SU-DHL-6 (cell line): ENCODE measurements at regions not wholly inside any gene's neighbourhood (a gene's known extent, or its start where the extent isn't known, plus 50 kb on each side); places are given as distances from the start of the nearest gene placed in this dataset.

ENCODE experiments used
- H2AFZ ChIP-seq: fragments of 200-600 bp; sonication (generic); 2 replicates; pipeline ENCODE4 v1.6.1; 2014; ENCODE audit warnings: low read depth, mild to moderate bottlenecking, moderate library complexity, mixed read lengths, antibody characterized with exemption, low read length; ENCODE audit not compliant: severe bottlenecking
- H3F3A ChIP-seq: fragments of 200-600 bp; shearing (Covaris generic); 2 replicates; pipeline ENCODE4 v1.6.0; 2016; ENCODE audit warnings: antibody characterized with exemption, mild to moderate bottlenecking; ENCODE audit not compliant: insufficient read depth
- H3K27ac ChIP-seq: fragments of 200-600 bp; sonication (generic); 2 replicates; pipeline ENCODE4 v1.5.1; 2016; ENCODE audit warnings: low read depth, mild to moderate bottlenecking, low read length, moderate library complexity, mixed read lengths
- H3K27me3 ChIP-seq: fragments of 200-600 bp; sonication (generic), shearing (Covaris generic); 2 replicates; pipeline ENCODE4 v1.6.0; 2014; ENCODE audit warnings: mild to moderate bottlenecking, low read length
- H3K36me3 ChIP-seq: fragments of 200-600 bp; sonication (generic); 2 replicates; pipeline ENCODE4 v1.6.1; 2014; ENCODE audit warnings: mild to moderate bottlenecking, low read length, mixed read lengths
- H3K4me2 ChIP-seq: fragments of 300-600, 200-600 bp; shearing (Covaris generic), sonication (generic); 2 replicates; pipeline ENCODE4 v1.6.0; 2014; ENCODE audit warnings: low read length, low read depth, mild to moderate bottlenecking; ENCODE audit not compliant: poor library complexity, severe bottlenecking
- H3K4me3 ChIP-seq: fragments of 200-600 bp; sonication (generic); 2 replicates; pipeline ENCODE4 v1.5.1; 2014; ENCODE audit warnings: antibody characterized with exemption, low read length, mild to moderate bottlenecking, mixed read lengths; ENCODE audit not compliant: insufficient read depth, poor library complexity, severe bottlenecking
- H3K79me2 ChIP-seq: fragments of 200-600 bp; sonication (generic); 2 replicates; pipeline ENCODE4 v1.6.1; 2014; ENCODE audit warnings: mild to moderate bottlenecking, low read length, moderate library complexity; ENCODE audit not compliant: insufficient read depth
- H3K9ac ChIP-seq: fragments of 200-600 bp; sonication (generic); 2 replicates; pipeline ENCODE4 v1.7.0; 2014; ENCODE audit warnings: mild to moderate bottlenecking, low read length
- H3K9me2 ChIP-seq: fragments of 200-600 bp; sonication (generic); replicated peaks from 2 replicates; pipeline ENCODE4 v1.6.1; 2014; ENCODE audit warnings: low read length; ENCODE audit not compliant: insufficient read depth
- H3K9me3 ChIP-seq: fragments of 200-600 bp; sonication (generic); 2 replicates; pipeline ENCODE4 v1.6.1; 2014; ENCODE audit warnings: low read length, mixed read lengths; ENCODE audit not compliant: insufficient read depth
- H4K20me1 ChIP-seq: fragments of 200-600 bp; sonication (generic); 2 replicates; pipeline ENCODE4 v1.6.1; 2014; ENCODE audit warnings: low read depth, mild to moderate bottlenecking, antibody characterized with exemption, low read length, moderate library complexity, mixed read lengths
- EZH2phosphoT487 ChIP-seq: fragments of 200-600 bp; sonication (generic), shearing (Covaris generic); conservative IDR thresholded peaks from 2 replicates; pipeline ENCODE4 v1.6.1; 2018; ENCODE audit warnings: mild to moderate bottlenecking, antibody characterized with exemption, low read length, moderate library complexity, mixed read lengths
- TF ChIP-seq, protein P1 (sequence below): fragments of 200-600 bp; sonication (generic); IDR thresholded peaks from one replicate; pipeline ENCODE4 v1.5.1; 2017; ENCODE audit warnings: antibody characterized with exemption, mild to moderate bottlenecking, low read length, moderate library complexity; ENCODE audit not compliant: insufficient read depth, poor library complexity, severe bottlenecking

DNA sequence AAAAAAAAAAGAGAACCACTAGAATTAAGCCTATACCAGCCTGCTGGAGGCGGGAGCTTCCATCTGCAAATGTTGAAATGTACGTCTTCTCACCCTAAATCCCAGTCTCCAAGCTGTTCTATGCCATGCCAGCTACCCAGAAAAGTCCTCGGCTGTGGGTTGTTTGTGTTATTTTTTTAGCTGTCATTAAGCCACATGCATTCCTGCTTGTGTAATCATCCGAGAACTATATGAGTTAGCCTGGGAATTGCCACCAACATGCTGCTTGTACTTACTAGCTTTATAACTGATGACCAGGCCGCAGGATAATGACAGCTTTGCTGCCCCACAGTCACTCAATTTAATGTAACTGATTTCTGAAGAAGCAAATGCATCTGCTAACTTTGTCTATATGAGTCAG, 313.9 kb upstream of the SALL1 start:
- Histone ChIP-seq H3K79me2 (no peaks in the 10 kb centered on the region), H3K36me3 (no peaks in the 10 kb centered on the region), H3K27ac (no peak overlapping the region), H3F3A (no peaks in the 10 kb centered on the region), H3K4me2 (no peak overlapping the region), H3K4me3 (no peak overlapping the region), H3K9me2 (no peaks in the 10 kb centered on the region), H3K9ac (no peak overlapping the region), H2AFZ (no peak overlapping the region), H3K27me3 (no peaks in the 10 kb centered on the region), H4K20me1 (no peaks in the 10 kb centered on the region), H3K9me3 (no peaks in the 10 kb centered on the region)
- TF ChIP-seq, protein P1, sequence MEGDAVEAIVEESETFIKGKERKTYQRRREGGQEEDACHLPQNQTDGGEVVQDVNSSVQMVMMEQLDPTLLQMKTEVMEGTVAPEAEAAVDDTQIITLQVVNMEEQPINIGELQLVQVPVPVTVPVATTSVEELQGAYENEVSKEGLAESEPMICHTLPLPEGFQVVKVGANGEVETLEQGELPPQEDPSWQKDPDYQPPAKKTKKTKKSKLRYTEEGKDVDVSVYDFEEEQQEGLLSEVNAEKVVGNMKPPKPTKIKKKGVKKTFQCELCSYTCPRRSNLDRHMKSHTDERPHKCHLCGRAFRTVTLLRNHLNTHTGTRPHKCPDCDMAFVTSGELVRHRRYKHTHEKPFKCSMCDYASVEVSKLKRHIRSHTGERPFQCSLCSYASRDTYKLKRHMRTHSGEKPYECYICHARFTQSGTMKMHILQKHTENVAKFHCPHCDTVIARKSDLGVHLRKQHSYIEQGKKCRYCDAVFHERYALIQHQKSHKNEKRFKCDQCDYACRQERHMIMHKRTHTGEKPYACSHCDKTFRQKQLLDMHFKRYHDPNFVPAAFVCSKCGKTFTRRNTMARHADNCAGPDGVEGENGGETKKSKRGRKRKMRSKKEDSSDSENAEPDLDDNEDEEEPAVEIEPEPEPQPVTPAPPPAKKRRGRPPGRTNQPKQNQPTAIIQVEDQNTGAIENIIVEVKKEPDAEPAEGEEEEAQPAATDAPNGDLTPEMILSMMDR, result no peak
- no peak for TF ChIP-seq EZH2phosphoT487

DNA sequence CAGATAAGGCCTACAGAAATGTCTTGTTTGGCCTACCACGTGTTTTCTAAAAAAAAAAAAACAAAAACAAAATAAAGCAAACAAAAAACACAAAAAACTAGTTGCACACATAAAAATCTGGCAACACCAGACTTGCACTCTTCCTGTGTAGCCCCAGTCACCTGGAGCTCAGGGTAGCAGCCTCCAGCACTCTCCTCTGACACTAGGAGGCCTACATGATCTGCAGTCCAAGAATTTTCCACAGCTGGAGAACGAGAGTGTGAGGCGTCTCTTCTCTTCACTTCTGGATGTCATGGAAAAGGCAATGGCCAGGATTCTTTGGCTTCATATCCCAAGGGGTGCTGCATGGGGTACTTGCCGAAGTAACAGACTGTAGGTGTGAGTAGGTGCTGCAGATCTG, 310.2 kb upstream of the SALL1 start:
- Histone ChIP-seq H3K9me2 (no peaks in the 10 kb centered on the region), H3K4me3 (no peak overlapping the region), H2AFZ (no peak overlapping the region), H3K27ac (no peak overlapping the region), H3K36me3 (no peaks in the 10 kb centered on the region), H3K27me3 (no peaks in the 10 kb centered on the region), H3K9ac (no peak overlapping the region), H3K4me2 (no peak overlapping the region), H4K20me1 (no peaks in the 10 kb centered on the region), H3K79me2 (no peaks in the 10 kb centered on the region), H3F3A (no peaks in the 10 kb centered on the region), H3K9me3 (no peaks in the 10 kb centered on the region)
- TF ChIP-seq EZH2phosphoT487, result no peak
- TF ChIP-seq, protein P1, result no peak

DNA sequence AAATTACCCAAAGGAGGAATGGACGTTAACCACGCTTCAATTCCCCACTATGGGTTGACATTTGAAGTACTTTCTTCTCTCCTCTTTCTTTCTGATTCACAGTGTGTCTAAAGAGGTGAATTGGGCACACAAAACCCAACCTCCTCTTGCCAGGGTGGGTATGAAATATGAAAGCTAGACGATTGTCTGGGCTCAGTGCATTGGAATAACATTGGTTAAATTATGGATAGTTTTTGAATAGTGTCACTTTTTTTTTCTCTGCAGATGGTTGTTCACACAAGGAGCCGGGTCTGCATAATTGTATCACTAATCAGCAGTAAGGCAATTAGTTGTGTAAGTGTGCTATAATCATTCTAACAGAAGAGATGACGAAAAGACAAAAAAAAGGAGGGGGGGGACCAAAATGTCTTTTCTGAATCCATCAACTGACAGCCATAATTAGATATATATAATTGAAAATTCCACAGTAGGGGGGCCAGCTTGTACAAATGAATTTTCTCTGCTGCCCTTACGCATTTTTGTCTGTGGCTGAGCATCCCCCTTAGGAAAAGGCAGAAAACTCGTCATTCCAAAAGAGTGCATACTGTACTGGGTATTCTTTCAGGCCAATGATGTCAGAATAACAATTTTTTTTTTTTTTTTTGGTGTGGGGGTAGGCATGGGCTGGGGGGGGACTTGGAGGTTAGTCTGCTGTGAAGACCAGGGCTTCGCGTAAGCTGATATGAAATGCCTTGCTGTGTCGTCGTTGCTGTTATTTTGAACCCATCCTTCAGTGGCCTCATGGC, 307.5 kb upstream of the SALL1 start:
- no peak overlapping the region for H3K9ac ChIP-seq
- H3K9me3 ChIP-seq, result no peaks in the 10 kb centered on the region
- no peaks in the 10 kb centered on the region for H3F3A ChIP-seq
- H2AFZ ChIP-seq, result no peak overlapping the region
- H3K9me2 ChIP-seq, result no peaks in the 10 kb centered on the region
- H3K27me3 ChIP-seq, result no peaks in the 10 kb centered on the region
- TF ChIP-seq, protein P1, result no peak
- no peak for TF ChIP-seq EZH2phosphoT487
- H3K4me2 ChIP-seq, result no peak overlapping the region
- H3K27ac ChIP-seq, result no peak overlapping the region
- H4K20me1 ChIP-seq, result no peaks in the 10 kb centered on the region
- no peaks in the 10 kb centered on the region for H3K79me2 ChIP-seq
- no peaks in the 10 kb centered on the region for H3K36me3 ChIP-seq
- no peak overlapping the region for H3K4me3 ChIP-seq
